GM10266 (cell line): ENCODE measurements at regions not wholly inside any gene's neighbourhood (a gene's known extent, or its start where the extent isn't known, plus 50 kb on each side); places are given as distances from the start of the nearest gene placed in this dataset.

Experiments
- DNase-seq: peaks from one replicate; pipeline ENCODE4 v3.0.0; 2012; ENCODE audit errors: extremely low spot score
- CTCF ChIP-seq: IDR thresholded peaks from 2 replicates; pipeline ENCODE4 v1.5.1; 2012; ENCODE audit warnings: mild to moderate bottlenecking, low read depth; ENCODE audit not compliant: control insufficient read depth, insufficient read depth; ENCODE audit errors: missing control alignments

GRCh38 chr5:164801910-164802309 is 1296.5 kb downstream of the MAT2B start:
- DNase-seq, result no peak
- TF ChIP-seq CTCF, result no peak

- no peak for TF ChIP-seq CTCF
- peak; percentile 4 for DNase-seq
Observed at GRCh38 chr5:164809821-164810220, 1304.4 kb downstream of the MAT2B start.

- DNase-seq, result no peak
- TF ChIP-seq CTCF, result no peak
Observed at GRCh38 chr5:164818445-164818844, 1313.0 kb downstream of the MAT2B start.

GRCh38 chr5:164824671-164825070 is 1319.3 kb downstream of the MAT2B start:
- TF ChIP-seq CTCF, result no peak
- DNase-seq, result no peak

GRCh38 chr5:164832516-164832915 is 1327.1 kb downstream of the MAT2B start:
- DNase-seq, result no peak
- no peak for TF ChIP-seq CTCF

- DNase-seq, result no peak
- no peak for TF ChIP-seq CTCF
Observed at GRCh38 chr5:164844348-164844747, 1338.9 kb downstream of the MAT2B start.

- no peak for TF ChIP-seq CTCF
- DNase-seq, result no peak
Observed at GRCh38 chr5:164860896-164861295, 1355.5 kb downstream of the MAT2B start.
